GM18858 (cell line): ENCODE measurements at regions not wholly inside any gene's neighbourhood (a gene's known extent, or its start where the extent isn't known, plus 50 kb on each side); places are given as distances from the start of the nearest gene placed in this dataset.
"Not testable (repeated sequence)": the region's sequence is repeated elsewhere in the genome, so short reads cannot be mapped to it uniquely, and the experiment has no call there.

Experiments
- ATAC-seq: cut with Tn5 transposase; IDR thresholded peaks from one replicate; pipeline ENCODE4 v1.9.1; 2021; ENCODE audit not compliant: unreplicated experiment

GRCh38 chr3:150357923-150358607 lies 50.0 kb upstream of the TSC22D2 start:
- ATAC-seq = no peak

GRCh38 chr3:150357140-150357539 lies 51.0 kb upstream of the TSC22D2 start:
- no peak for ATAC-seq

GRCh38 chr3:150355574-150355973 lies 52.5 kb upstream of the TSC22D2 start:
- no peak for ATAC-seq

GRCh38 chr3:150352931-150353330 lies 55.2 kb upstream of the TSC22D2 start:
- ATAC-seq = no peak

GRCh38 chr3:150351398-150351797 lies 56.7 kb upstream of the TSC22D2 start:
- no peak for ATAC-seq

- no peak for ATAC-seq
These were observed 58.6 kb upstream of the TSC22D2 start for GRCh38 chr3:150349314-150350097.

- ATAC-seq = no peak
These were observed 59.6 kb upstream of the TSC22D2 start for GRCh38 chr3:150348500-150348899.

- ATAC-seq = no peak
These were observed 60.9 kb upstream of the TSC22D2 start for GRCh38 chr3:150346981-150347863.

GRCh38 chr3:150346266-150346665 lies 61.8 kb upstream of the TSC22D2 start:
- no peak for ATAC-seq

- no peak for ATAC-seq
These were observed 63.0 kb upstream of the TSC22D2 start for GRCh38 chr3:150345021-150345538.

- no peak for ATAC-seq
These were observed 63.9 kb upstream of the TSC22D2 start for GRCh38 chr3:150344079-150344759.

- ATAC-seq = no peak
These were observed 65.1 kb upstream of the TSC22D2 start for GRCh38 chr3:150342896-150343467.

- no peak for ATAC-seq
These were observed 66.2 kb upstream of the TSC22D2 start for GRCh38 chr3:150341891-150342290.

GRCh38 chr3:150336363-150336762 lies 71.7 kb upstream of the TSC22D2 start:
- not testable (repeated sequence) for ATAC-seq

GRCh38 chr3:150335631-150336030 lies 72.5 kb upstream of the TSC22D2 start:
- ATAC-seq = no peak

GRCh38 chr3:150334974-150335373 lies 73.1 kb upstream of the TSC22D2 start:
- no peak for ATAC-seq

GRCh38 chr3:150333477-150333876 lies 74.6 kb upstream of the TSC22D2 start:
- ATAC-seq = no peak

GRCh38 chr3:150331978-150332568 lies 76.0 kb upstream of the TSC22D2 start:
- no peak for ATAC-seq

GRCh38 chr3:150330872-150331271 lies 77.2 kb upstream of the TSC22D2 start:
- ATAC-seq = no peak

- ATAC-seq = no peak
These were observed 77.9 kb upstream of the TSC22D2 start for GRCh38 chr3:150330174-150330573.
